HG02885 (cell line): ENCODE measurements at regions not wholly inside any gene's neighbourhood (a gene's known extent, or its start where the extent isn't known, plus 50 kb on each side); places are given as distances from the start of the nearest gene placed in this dataset.

Experiments used
- ATAC-seq: cut with Tn5 transposase; IDR thresholded peaks from one replicate; pipeline ENCODE4 v1.9.1; 2021; ENCODE audit warnings: mild to moderate bottlenecking; ENCODE audit not compliant: unreplicated experiment, poor library complexity

GRCh38 chr19:28868836-28869235 is 344.1 kb downstream of the UQCRFS1 start:
- no peak for ATAC-seq

- no peak for ATAC-seq
Measured at GRCh38 chr19:28867978-28868377, 345.0 kb downstream of the UQCRFS1 start.

- ATAC-seq: no peak
Measured at GRCh38 chr19:28864577-28865042, 348.3 kb downstream of the UQCRFS1 start.

GRCh38 chr19:28864024-28864503 is 348.9 kb downstream of the UQCRFS1 start:
- ATAC-seq: no peak

GRCh38 chr19:28862238-28862637 is 350.7 kb downstream of the UQCRFS1 start:
- no peak for ATAC-seq

- ATAC-seq: no peak
Measured at GRCh38 chr19:28859811-28860210, 353.1 kb downstream of the UQCRFS1 start.

- ATAC-seq: no peak
Measured at GRCh38 chr19:28858933-28859332, 354.0 kb downstream of the UQCRFS1 start.

GRCh38 chr19:28857967-28858366 is 355.0 kb downstream of the UQCRFS1 start:
- ATAC-seq: no peak

- no peak for ATAC-seq
Measured at GRCh38 chr19:28855216-28855615, 357.7 kb downstream of the UQCRFS1 start.

GRCh38 chr19:28847468-28847867 is 365.5 kb downstream of the UQCRFS1 start:
- ATAC-seq: no peak

- ATAC-seq: no peak
Measured at GRCh38 chr19:28846094-28846812, 366.7 kb downstream of the UQCRFS1 start.

GRCh38 chr19:28843761-28844492 is 369.0 kb downstream of the UQCRFS1 start:
- ATAC-seq: no peak

GRCh38 chr19:28841531-28841930 is 371.4 kb downstream of the UQCRFS1 start:
- ATAC-seq: no peak

GRCh38 chr19:28840891-28841290 is 372.1 kb downstream of the UQCRFS1 start:
- no peak for ATAC-seq

- ATAC-seq: no peak
Measured at GRCh38 chr19:28839455-28839854, 373.5 kb downstream of the UQCRFS1 start.

GRCh38 chr19:28838909-28839308 is 374.0 kb downstream of the UQCRFS1 start:
- no peak for ATAC-seq

- no peak for ATAC-seq
Measured at GRCh38 chr19:28836421-28836820, 376.5 kb downstream of the UQCRFS1 start.

- ATAC-seq: no peak
Measured at GRCh38 chr19:28834996-28835395, 378.0 kb downstream of the UQCRFS1 start.

GRCh38 chr19:28831462-28831861 is 381.5 kb downstream of the UQCRFS1 start:
- no peak for ATAC-seq

- no peak for ATAC-seq
Measured at GRCh38 chr19:28829762-28830161, 383.2 kb downstream of the UQCRFS1 start.

- ATAC-seq: no peak
Measured at GRCh38 chr19:28829359-28829758, 383.6 kb downstream of the UQCRFS1 start.
